Keratinocyte (primary cell): ENCODE measurements at regions not wholly inside any gene's neighbourhood (a gene's known extent, or its start where the extent isn't known, plus 50 kb on each side); places are given as distances from the start of the nearest gene placed in this dataset.

Experiments used
- EZH2 ChIP-seq: IDR thresholded peaks from one replicate; pipeline ENCODE4 v1.6.1; 2012; ENCODE audit warnings: inconsistent platforms, mild to moderate bottlenecking, low read length, moderate library complexity
- TF ChIP-seq, protein P1 (sequence below), 3 experiments: IDR thresholded peaks in 1 of 3; conservative IDR thresholded peaks in 1 of 3; optimal IDR thresholded peaks in 1 of 3; 2 replicates in 2 of 3; 3 replicates in 1 of 3; pipeline versions ENCODE3 to v1.5.1; 2011; ENCODE audit warnings: low read length in 3 of 3, mild to moderate bottlenecking in 3 of 3, moderate library complexity in 2 of 3, control low read depth in 1 of 3, inconsistent platforms in 1 of 3; ENCODE audit not compliant: insufficient read depth in 2 of 3; ENCODE audit errors: extremely low read depth in 1 of 3

DNA sequence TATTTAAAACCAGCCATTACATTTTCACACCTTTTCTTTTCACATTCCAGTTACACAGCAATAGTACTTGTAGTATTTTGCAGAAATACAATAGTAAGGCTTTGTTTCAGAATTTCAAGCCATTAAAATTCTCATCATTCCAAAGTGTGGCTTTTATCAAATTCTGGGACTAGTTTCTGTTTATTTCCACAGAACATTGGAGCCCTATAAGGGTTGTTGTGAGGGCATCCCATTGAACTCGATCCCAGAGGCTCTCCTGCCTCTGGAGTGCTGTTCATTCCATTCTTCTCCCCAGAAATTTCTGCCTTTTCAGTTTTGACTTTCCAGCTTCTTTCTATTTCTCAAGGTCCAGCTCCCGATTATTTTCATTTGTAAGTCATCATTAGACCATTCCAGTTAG lies 645.5 kb downstream of the ADGRL2 start:
- TF ChIP-seq, protein P1, sequence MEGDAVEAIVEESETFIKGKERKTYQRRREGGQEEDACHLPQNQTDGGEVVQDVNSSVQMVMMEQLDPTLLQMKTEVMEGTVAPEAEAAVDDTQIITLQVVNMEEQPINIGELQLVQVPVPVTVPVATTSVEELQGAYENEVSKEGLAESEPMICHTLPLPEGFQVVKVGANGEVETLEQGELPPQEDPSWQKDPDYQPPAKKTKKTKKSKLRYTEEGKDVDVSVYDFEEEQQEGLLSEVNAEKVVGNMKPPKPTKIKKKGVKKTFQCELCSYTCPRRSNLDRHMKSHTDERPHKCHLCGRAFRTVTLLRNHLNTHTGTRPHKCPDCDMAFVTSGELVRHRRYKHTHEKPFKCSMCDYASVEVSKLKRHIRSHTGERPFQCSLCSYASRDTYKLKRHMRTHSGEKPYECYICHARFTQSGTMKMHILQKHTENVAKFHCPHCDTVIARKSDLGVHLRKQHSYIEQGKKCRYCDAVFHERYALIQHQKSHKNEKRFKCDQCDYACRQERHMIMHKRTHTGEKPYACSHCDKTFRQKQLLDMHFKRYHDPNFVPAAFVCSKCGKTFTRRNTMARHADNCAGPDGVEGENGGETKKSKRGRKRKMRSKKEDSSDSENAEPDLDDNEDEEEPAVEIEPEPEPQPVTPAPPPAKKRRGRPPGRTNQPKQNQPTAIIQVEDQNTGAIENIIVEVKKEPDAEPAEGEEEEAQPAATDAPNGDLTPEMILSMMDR (optimal IDR thresholded peaks at IDR 0.05 in 1 of 3, IDR thresholded peaks at IDR 0.05 in 1 of 3, conservative IDR thresholded peaks at IDR 0.05 in 1 of 3; ENCODE audit: extremely low read depth in 1 of 3, insufficient read depth in 2 of 3, low read length in 3 of 3) = no peak
- TF ChIP-seq EZH2 = no peak
